ENCODE measurements at regions not wholly inside any gene's neighbourhood (a gene's known extent, or its start where the extent isn't known, plus 50 kb on each side); places are given as distances from the start of the nearest gene placed in this dataset.

- no peak for DNase-seq
Measured at GRCh38 chr13:37353911-37354310, 244.7 kb downstream of the POSTN start.

GRCh38 chr13:37351211-37351610 lies 245.7 kb upstream of the CSNK1A1L start:
- no peak for DNase-seq

- no peak for DNase-seq
Measured at GRCh38 chr13:37349916-37350315, 244.5 kb upstream of the CSNK1A1L start.

- no peak for DNase-seq
Measured at GRCh38 chr13:37348916-37349643, 243.6 kb upstream of the CSNK1A1L start.

GRCh38 chr13:37345869-37346268 lies 240.4 kb upstream of the CSNK1A1L start:
- DNase-seq = no peak

- DNase-seq = no peak
Measured at GRCh38 chr13:37345391-37345790, 239.9 kb upstream of the CSNK1A1L start.

- DNase-seq = no peak
Measured at GRCh38 chr13:37344056-37344455, 238.6 kb upstream of the CSNK1A1L start.

- DNase-seq = no peak
Measured at GRCh38 chr13:37342205-37342604, 236.7 kb upstream of the CSNK1A1L start.

GRCh38 chr13:37340901-37341670 lies 235.6 kb upstream of the CSNK1A1L start:
- no peak for DNase-seq

GRCh38 chr13:37339386-37339735 lies 233.9 kb upstream of the CSNK1A1L start:
- DNase-seq = no peak

GRCh38 chr13:37338726-37339385 lies 233.4 kb upstream of the CSNK1A1L start:
- no peak for DNase-seq

- DNase-seq = no peak
Measured at GRCh38 chr13:37326334-37326733, 220.9 kb upstream of the CSNK1A1L start.

GRCh38 chr13:37319031-37319443 lies 213.6 kb upstream of the CSNK1A1L start:
- no peak for DNase-seq

- no peak for DNase-seq
Measured at GRCh38 chr13:37316935-37317334, 211.5 kb upstream of the CSNK1A1L start.

GRCh38 chr13:37313372-37313771 lies 207.9 kb upstream of the CSNK1A1L start:
- no peak for DNase-seq

- DNase-seq = no peak
Measured at GRCh38 chr13:37306778-37307544, 201.5 kb upstream of the CSNK1A1L start.

- DNase-seq = no peak
Measured at GRCh38 chr13:37303606-37304005, 198.1 kb upstream of the CSNK1A1L start.

GRCh38 chr13:37302686-37303085 lies 197.2 kb upstream of the CSNK1A1L start:
- no peak for DNase-seq

GRCh38 chr13:37295573-37295972 lies 190.1 kb upstream of the CSNK1A1L start:
- no peak for DNase-seq

GRCh38 chr13:37295071-37295470 lies 189.6 kb upstream of the CSNK1A1L start:
- DNase-seq = no peak

- DNase-seq = no peak
Measured at GRCh38 chr13:37294472-37294871, 189.0 kb upstream of the CSNK1A1L start.

- DNase-seq = no peak
Measured at GRCh38 chr13:37293295-37293694, 187.8 kb upstream of the CSNK1A1L start.

Data from inflammatory macrophage treated with lipopolysaccharide for 1 hour (primary cell).